HG02610 (cell line): ENCODE measurements at regions not wholly inside any gene's neighbourhood (a gene's known extent, or its start where the extent isn't known, plus 50 kb on each side); places are given as distances from the start of the nearest gene placed in this dataset.
"Not testable (repeated sequence)": the region's sequence is repeated elsewhere in the genome, so short reads cannot be mapped to it uniquely, and the experiment has no call there.

ENCODE experiments used
- ATAC-seq: cut with Tn5 transposase; IDR thresholded peaks from one replicate; pipeline ENCODE4 v1.9.1; 2021; ENCODE audit warnings: mild to moderate bottlenecking, moderate library complexity; ENCODE audit not compliant: unreplicated experiment

DNA sequence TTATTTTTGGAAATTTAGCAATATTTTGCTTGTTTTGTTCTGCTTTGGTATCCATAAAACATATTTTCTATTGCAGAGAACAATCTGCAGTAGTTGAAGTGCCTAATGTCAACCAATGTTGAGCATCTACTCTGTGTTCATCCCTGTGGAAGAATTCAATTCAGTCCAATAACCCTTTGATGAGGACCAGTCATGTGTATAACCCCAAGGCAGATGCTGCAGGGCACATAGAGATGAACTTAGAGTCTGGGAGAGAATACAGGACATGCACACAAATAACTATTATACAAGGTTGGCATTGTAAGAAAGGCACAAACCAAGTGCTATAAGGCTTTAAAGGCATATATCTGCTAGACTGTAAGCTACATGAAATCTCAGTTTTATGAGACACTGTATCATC is 304.7 kb downstream of the LRIG3 start:
- ATAC-seq = no peak

GRCh38 chr12:58616618-58617017 is 303.7 kb downstream of the LRIG3 start:
- no peak for ATAC-seq

DNA sequence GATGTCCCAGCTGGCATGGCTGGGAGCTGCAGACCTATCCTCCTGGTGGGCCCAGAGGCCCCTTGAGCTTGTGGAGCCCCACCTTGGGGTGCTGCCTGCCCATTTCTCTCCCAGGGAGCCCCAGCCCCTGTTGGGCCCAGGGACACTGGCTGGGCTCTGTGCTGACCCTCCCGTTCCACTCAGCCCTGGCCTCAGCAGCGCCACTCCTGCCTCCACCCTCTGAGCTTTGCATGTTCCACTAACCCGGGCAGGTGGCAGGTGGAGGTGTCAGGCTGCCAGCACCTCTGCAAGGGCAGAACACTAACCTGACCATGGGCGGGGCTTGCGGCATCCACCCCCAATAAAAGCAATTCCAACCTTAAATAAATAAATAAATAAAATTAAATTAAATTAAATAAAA is 299.2 kb downstream of the LRIG3 start:
- no peak for ATAC-seq

DNA sequence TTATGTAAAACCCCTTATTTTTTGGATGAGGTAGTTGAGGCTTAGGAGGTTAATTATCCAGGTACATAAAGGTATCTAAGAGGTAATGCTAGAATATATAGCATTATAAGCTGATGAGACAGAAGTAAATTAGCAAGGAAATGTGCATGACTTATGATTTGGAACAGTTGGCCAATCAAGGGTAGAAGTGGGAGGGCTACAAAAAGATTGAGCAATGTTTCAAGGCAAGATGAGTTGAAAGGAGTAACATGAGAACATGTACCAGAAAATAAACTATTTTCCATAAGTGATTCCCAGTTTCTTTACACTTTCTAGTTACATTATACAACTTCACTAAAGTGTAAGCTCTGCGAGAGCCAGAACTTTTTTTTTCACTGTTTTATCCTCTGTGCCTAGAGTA is 290.9 kb downstream of the LRIG3 start:
- ATAC-seq = no peak

DNA sequence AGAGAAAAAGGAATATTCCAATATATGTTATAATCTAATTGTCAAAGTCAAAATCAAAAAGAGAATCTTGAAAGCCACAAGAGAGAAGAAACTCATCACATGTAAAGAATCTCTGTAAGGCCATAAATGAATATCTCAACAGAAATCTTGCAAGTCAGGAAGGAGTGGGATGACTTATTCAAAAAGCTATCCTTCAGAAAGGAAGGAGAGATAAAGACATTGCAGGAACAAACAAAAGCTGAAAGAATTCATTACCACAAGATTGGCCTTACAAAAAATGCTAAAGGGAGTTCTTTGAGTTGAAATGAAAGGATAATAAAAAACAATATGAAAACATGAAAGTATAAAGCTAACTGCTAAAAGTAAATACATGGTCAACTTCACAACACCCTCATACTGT is 286.8 kb downstream of the LRIG3 start:
- no peak for ATAC-seq

- ATAC-seq = no peak
Observed at GRCh38 chr12:58639318-58639934, 280.9 kb downstream of the LRIG3 start.

- no peak for ATAC-seq
Observed at GRCh38 chr12:58640314-58640713, 280.0 kb downstream of the LRIG3 start.

GRCh38 chr12:58645946-58646345 is 274.4 kb downstream of the LRIG3 start:
- ATAC-seq = no peak

- ATAC-seq = no peak
Observed at GRCh38 chr12:58647495-58647894, 272.8 kb downstream of the LRIG3 start.

GRCh38 chr12:58648176-58648575 is 272.1 kb downstream of the LRIG3 start:
- ATAC-seq = no peak

- ATAC-seq = no peak
Observed at GRCh38 chr12:58651850-58652249, 268.5 kb downstream of the LRIG3 start.

- ATAC-seq = no peak
Observed at GRCh38 chr12:58654021-58654420, 266.3 kb downstream of the LRIG3 start.

GRCh38 chr12:58655375-58655774 is 264.9 kb downstream of the LRIG3 start:
- no peak for ATAC-seq

GRCh38 chr12:58656254-58657009 is 263.9 kb downstream of the LRIG3 start:
- no peak for ATAC-seq

DNA sequence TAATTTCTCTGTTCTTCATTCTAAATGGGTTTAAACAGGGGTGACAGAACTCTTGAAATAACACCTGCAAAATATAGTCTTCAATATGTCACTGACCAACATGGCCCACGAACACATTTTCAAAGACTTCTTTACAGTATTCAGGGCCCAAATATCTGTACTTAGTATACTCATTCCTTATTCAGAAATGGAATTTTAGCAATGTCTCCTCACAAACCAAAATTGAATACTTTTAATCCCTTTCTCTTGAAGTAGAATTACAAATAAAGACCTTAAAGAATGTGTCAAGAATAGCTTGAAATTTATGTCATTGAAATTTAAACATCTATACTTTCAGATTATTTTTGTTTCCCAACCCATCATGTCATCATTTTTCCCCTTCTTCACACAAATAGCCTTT is 263.1 kb downstream of the LRIG3 start:
- ATAC-seq = no peak

DNA sequence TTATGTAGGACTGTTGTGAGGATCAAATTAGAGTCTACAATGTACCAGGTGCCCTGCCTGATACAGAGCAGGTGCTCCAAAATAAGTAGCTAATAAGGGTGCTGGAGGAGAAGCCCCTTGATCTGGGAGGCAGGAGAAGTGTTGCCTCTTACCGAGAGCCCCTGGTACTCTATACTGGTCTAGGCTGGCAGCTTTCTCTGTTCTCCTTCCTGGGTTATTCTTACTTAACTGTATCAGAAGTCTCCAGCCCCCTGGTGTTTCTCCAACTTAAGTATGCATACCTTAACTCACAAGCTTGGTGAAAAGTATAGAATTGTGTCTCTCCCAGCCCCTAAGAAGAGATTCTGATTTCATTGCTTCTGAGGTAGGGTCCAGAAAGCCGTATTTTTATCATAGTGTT is 254.9 kb downstream of the LRIG3 start:
- ATAC-seq = no peak

DNA sequence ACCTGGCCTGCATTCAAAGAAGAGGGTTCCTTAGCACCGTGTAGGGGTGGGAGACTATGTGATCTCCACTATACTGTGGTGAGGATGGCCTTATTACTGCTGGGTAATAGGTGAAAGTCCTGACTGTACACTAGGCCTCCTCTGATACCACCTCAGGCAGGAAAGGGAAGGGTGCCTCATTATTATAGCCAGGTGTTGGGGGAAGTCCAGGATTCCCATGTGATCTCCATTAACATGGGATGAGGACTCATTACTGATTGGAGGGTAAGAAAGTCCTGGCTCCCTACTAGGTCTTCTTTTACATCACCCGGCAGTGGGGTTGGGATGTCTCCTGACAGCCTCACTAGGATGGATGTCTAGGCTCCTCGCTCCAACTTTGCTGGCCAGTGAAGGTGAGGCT is 252.1 kb downstream of the LRIG3 start:
- no peak for ATAC-seq

- ATAC-seq = no peak
Observed at GRCh38 chr12:58668871-58669270, 251.4 kb downstream of the LRIG3 start.

- no peak for ATAC-seq
Observed at GRCh38 chr12:58670623-58671022, 249.7 kb downstream of the LRIG3 start.

DNA sequence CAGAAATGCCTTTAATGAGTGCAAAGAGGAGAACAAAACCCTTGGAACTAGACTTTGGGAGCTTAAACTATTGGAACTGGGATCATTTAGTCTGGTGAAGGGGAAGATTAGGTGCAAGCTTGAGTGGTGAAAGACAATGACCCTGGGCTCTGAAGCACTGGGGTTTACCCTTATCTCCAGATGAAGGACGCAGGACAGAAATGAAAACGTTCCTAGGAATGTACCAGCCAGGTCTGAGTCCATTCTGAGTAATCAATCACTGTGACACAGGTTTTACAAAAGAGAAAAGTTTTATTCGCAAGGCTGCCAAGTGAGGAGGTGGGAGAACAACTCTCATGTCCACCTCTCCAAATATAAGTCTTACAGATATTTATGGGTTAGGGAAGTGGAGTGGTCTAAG is 249.1 kb downstream of the LRIG3 start:
- ATAC-seq = no peak

GRCh38 chr12:58673021-58673420 is 247.3 kb downstream of the LRIG3 start:
- no peak for ATAC-seq

DNA sequence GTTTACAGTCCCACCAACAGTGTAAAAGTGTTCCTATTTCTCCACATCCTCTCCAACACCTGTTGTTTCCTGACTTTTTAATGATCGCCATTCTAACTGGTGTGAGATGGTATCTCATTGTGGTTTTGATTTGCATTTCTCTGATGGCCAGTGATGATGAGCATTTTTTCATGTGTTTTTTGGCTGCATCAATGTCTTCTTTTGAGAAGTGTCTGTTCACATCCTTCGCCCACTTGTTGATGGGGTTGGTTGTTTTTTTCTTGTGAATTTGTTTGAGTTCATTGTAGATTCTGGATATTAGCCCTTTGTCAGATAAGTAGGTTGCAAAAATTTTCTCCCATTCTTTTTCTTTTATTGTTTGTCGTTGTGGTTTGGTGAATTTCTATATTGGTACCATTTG is 242.5 kb downstream of the LRIG3 start:
- ATAC-seq = not testable (repeated sequence)

DNA sequence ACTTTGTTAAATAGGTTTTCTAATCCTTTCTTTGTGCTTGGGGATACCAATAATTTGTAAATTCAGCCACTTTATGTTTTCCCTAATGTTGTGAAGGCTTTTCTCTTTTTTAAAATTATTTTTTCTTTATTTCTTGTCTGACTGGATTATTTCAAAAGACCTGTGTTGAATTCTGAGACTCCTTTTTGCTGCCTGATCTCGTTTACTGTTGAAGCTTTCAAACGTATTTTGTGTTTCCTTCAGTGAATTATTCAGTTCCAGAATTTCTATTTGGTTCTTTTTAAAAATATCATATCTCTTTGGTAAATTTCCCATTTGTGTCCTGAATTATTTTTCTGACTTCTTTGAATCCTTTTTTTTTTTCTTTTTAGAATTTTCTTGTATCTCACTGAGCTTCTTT is 241.6 kb downstream of the LRIG3 start:
- no peak for ATAC-seq
